NCI-H146 treated with DMSO at 0.1 percent for 48 hours (cell line): ENCODE measurements at regions not wholly inside any gene's neighbourhood (a gene's known extent, or its start where the extent isn't known, plus 50 kb on each side); places are given as distances from the start of the nearest gene placed in this dataset.
"Not testable (repeated sequence)": the region's sequence is repeated elsewhere in the genome, so short reads cannot be mapped to it uniquely, and the experiment has no call there.

Experiments
- DNase-seq: peaks from one replicate; lab custom pipeline; 2025; ENCODE audit not compliant: unreplicated experiment; lab: John Stamatoyannopoulos, UW

DNA sequence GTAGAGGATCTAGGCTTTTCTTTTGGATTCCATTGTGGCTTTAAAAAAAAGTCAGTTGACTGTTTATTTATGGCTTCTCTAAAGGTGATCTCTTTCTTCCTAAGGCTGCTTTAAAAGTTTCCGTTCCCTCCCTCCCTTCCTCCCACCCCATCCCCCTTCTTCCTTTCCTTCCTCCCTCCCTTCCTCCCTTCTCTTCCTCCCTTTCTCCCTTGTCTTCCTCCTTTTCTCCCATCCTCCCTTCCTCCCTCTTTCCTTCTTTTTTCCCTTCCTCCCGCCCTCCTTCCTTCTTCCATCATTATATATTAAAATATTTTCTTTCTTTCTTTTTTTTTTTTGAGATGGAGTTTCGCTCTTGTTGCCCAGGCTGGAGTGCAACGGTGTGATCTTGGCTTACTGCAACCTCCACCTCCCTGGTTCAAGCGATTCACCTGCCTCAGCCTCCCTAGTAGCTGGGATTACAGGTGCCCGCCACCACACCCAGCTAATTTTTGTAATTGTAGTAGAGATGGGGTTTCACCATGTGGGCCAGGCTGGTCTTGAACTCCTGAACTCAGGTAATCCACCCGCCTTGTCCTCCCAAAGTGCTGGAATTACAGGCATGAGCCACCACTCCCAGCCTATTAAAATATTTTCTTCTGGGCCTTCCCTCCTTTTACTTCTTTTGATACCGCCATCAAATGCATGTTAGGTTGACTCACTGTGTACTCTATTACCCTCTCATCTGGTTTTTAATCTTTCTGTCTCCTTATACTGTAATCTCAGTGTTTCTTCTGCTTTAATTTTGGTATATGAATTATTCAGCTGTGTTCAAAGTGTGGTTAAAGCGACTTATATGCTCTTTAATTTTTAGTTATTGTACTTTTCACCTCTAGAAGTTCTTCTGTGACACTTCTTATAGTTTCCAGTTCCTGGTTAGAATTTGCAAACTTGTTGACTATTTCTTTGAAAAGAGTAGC, 59.2 kb upstream of the ATP5PO start:
- no peak for DNase-seq

DNA sequence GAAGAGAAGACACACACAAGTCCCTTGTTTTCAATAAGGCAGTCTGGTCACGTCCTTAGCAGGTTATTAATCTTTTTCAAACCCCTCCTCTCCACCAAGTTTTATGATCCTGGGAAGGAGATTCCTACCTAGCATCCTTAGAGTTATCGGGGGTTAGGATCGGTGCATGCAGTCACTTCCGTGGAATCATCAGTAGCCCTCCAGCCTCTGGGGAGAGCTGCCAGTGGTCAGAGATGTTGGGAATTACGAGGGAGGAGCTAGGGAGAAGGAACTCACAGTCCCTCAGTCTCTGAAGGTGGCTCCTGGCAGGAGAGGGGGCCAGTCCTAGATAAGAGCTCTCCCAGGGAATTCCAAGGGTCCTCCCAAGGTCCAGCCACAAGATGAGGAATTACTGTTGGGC, 57.7 kb upstream of the ATP5PO start:
- no peak for DNase-seq

DNA sequence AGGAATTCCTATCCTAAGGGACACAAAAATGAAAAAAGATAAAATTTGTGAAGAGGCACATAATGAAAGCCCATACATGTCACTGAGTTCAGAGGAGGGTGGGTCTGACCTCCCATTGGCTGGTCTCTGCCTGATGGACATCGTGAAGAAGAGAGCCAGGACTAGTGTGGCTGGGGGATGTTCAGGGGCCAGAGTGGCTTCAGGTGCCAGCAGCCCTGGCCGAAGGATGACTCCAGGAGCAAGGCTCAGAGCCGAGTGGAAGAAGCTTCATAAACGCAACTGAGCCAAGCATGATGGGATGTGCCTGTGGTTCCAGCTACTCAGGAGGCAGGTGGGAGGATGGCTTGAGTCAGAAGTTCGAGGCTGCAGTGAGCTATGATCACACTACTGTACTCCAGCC, 56.9 kb upstream of the ATP5PO start:
- no peak for DNase-seq

GRCh38 chr21:33971492-33972013, 55.9 kb upstream of the ATP5PO start:
- no peak for DNase-seq

DNA sequence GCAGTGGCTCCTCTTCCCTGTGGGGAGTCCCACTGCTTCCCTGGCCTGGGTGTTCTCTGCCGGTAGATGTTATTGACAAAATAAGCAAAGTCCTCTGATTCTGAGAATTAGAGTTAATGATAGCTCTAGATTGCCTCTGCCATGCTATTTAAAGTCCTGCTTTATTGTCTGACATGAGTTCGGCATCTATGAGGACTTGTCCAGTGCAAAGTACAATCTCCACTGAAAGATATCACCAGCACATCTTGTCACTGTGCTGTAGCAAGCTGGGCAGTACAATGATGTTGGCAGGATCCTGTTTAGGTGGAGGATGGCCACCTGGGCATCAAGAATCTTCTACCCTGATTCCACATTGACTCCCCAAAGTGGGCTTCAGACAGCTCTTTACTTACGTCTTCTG, 54.0 kb upstream of the ATP5PO start:
- no peak for DNase-seq

DNA sequence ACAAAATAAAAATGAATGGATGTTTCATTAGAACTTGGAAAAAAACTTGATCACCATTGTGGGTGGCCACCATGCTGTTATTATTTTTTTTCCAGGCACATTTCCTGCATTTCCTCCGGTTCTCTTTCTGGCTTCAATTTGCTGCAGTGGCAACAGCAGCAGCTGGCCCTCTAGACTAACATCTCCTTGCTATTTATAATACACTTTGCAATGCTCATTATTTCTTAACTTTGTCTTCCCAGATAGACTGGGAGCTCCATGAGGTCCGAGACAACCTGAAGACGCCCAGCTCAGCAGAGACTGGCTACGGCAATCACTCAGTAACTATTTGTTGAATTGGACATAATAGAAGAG, 53.4 kb upstream of the ATP5PO start:
- no peak for DNase-seq

DNA sequence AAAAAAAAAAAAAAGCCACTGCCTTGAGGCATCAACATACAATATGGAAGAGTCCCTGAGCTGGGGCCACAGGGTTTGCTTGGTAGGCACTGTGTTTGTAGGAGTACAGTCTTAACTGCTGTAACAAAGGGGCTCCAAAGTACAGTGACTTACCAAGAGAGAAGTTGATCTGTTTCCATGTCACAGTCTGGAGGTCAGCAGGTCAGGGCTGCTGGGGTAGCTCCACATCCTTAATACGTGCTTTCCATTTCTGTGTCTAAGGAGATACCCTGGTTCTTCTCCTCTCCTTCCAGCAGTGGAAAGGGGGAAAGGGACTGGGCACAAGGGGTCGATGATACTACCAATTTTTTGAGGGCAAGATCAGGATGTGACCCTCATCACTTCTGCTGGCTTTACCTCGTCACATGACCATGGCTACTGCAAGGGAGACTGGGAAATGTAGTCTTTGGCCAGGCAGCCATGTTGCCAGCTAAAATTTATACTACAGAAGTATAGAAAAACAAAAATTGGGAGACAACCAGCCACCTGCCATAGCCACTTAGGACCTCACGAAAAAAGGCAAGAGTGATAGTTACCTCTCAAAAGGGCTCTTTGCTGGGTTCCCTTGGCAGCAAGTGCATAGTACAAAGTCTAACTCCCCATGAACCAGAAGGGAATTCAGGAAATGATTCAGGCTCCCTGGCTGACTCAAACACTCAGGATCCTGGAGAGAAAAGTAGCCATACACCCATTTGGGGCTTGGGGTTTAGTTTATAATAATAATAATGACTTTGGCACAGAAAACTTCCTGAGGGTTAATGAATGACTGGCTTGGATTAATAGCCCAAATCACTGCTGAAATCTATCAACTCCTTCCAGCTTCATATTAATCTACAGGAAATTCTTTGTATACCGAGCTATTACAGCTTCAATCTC, 52.7 kb upstream of the ATP5PO start:
- no peak for DNase-seq

DNA sequence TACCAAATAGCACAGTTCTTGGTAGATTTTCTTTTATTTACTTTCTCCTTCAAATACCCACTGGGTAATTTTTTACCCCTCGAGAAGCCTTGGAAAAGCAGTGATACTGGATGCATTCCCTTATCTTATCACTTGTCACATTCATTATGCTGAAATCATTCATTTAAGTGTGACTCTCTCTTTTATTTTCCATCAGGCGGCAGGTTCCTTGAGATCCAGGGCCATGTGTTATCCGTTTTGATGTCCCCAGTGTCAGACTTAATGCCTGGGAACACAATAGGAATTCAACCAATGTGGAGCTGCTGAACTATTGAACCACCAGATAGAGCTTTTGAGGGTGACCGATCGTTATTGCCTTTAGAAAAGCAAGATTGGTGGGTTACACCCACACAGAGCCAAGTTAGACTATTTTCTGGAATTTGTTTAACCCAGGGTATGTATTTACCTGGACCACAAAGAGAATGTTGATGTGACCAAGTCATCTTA, 51.5 kb upstream of the ATP5PO start:
- DNase-seq = no peak

DNA sequence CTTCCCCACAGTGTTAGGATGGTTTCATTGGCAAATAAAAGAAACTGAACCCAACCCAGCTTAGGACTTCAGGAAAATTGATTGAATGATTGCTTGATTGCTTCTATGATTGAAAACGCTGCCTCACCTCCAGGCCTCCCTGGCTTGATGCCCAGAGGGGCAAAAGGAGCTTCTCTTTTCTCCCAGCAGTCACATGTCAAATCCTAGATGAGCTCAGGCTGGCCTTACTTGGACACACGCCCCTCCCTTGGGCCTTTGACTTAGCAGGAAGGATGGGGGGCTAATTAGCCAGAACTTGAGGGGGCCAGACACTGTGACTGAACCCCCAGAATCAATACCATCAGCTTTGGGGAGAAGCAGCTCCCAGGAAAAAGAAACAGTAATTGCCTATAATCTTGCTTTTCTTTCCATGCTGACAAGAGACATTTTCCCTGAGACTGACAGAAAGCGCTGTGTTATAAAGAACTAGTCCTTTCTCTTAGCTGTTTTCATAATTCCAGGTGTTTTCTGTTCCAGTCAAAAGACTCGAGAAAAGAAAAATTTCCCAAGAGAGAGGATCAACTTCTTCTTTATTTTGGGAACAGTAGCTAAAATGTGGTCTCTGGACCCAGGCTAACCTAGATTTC, 50.8 kb upstream of the ATP5PO start:
- no peak for DNase-seq

- DNase-seq = not testable (repeated sequence)
These were observed 50.1 kb upstream of the ATP5PO start for GRCh38 chr21:33965662-33966061.
